ENCODE measurements at regions not wholly inside any gene's neighbourhood (a gene's known extent, or its start where the extent isn't known, plus 50 kb on each side); places are given as distances from the start of the nearest gene placed in this dataset.
"Not testable (repeated sequence)": the region's sequence is repeated elsewhere in the genome, so short reads cannot be mapped to it uniquely, and the experiment has no call there.

- no peak for DNase-seq (ENCODE audit: low read depth)
These were observed 101.4 kb upstream of the IL15 start for GRCh38 chr4:141534985-141535384.

- no peak for DNase-seq (ENCODE audit: low read depth)
These were observed 98.4 kb upstream of the IL15 start for GRCh38 chr4:141538001-141538400.

- DNase-seq (ENCODE audit: low read depth): no peak
These were observed 95.7 kb upstream of the IL15 start for GRCh38 chr4:141540643-141541042.

DNA sequence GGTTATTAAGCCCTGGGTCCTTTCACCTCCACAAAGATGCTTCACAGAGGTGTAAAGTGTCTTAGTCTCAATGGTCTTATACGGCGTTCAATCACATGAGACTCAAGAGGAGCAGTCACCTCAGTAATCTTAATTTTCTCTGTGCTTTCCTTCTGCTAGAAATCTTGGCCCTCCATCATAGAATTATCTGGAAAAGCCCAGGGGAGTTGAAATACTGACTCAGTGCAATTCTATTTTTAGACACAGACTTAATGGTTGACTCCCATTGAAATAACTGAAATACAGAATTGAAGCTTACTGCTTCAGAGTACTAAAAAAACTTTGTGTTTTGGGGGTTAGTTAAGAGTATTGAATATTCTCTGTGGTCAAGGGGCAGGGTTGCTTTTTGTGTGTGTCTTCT is 94.5 kb upstream of the IL15 start:
- no peak for DNase-seq (ENCODE audit: low read depth)

GRCh38 chr4:141543176-141543575 is 93.2 kb upstream of the IL15 start:
- no peak for DNase-seq (ENCODE audit: low read depth)

DNA sequence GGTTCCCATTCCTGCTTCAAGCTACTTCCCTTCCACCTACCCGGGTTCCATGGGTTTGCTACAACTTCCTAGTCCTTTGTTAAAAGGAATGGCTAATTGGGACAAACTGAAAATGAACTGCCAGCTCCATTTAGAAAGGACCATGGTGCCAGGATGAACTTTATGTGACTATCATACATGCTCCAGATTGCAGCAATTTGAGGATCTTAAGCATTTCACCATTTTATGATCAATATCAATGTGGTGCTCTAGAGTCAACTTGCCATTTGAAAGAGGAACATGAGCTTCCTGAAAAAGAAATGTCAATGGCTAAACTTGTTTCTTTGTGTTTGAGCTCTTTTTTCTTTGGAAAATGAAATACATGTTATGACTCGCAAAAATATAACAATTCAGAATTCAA is 92.7 kb upstream of the IL15 start:
- no peak for DNase-seq (ENCODE audit: low read depth)

GRCh38 chr4:141548791-141549190 is 87.6 kb upstream of the IL15 start:
- no peak for DNase-seq (ENCODE audit: low read depth)

- no peak for DNase-seq (ENCODE audit: low read depth)
These were observed 76.3 kb upstream of the IL15 start for GRCh38 chr4:141560056-141560455.

DNA sequence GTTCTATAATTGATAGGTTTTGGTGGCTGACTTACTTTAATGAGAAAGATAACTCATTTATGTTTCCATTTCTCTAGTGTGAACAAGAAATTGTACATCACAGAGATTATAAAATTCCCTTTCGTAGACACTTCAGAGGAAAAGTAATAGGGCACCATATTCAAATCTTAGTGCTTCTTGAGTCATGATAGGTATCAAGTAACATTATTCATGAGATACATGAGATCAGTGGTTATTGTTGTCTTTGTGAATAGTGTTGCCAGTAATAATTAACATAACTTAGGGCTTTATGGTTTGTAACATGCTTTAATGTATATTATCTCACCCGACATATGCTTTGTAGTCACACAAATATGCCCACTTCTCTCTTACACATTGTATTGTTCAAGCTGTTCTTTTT is 73.7 kb upstream of the IL15 start:
- no peak for DNase-seq (ENCODE audit: low read depth)

DNA sequence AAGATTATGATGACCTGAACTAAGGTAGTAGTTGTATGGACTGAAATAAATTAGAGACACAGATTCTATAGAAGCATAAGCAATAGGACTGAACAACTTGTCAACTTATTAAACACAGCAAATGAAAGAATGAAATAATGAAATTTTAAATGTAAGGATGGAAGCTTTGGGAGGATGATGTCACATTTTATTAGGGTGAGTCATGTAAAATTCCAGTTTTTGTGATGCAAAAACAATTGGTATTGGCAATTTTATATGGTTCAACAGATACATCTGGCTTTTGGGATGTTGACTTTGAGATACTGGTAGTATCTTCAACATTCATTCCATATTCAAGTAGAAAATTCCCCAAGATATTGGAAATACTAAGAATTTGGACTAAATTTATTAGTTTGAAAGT is 72.7 kb upstream of the IL15 start:
- DNase-seq (ENCODE audit: low read depth): no peak

DNA sequence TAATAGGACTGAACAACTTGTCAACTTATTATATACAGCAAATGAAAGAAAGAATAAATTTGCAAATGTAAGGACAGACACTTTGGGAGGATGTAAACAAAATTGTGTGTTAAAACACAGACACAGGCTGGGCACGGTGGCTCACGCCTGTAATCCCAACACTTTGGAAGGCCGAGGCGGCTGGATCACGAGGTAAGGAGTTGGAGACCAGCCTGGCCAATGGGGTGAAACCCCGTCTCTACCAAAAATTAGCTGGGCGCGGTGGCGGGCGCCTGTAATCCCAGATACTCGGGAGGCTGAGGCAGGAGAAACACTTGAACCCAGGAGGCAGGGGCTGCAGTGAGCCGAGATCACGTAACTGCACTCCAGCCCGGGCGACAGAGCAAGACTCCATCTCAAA is 71.4 kb upstream of the IL15 start:
- DNase-seq (ENCODE audit: low read depth): not testable (repeated sequence)

DNA sequence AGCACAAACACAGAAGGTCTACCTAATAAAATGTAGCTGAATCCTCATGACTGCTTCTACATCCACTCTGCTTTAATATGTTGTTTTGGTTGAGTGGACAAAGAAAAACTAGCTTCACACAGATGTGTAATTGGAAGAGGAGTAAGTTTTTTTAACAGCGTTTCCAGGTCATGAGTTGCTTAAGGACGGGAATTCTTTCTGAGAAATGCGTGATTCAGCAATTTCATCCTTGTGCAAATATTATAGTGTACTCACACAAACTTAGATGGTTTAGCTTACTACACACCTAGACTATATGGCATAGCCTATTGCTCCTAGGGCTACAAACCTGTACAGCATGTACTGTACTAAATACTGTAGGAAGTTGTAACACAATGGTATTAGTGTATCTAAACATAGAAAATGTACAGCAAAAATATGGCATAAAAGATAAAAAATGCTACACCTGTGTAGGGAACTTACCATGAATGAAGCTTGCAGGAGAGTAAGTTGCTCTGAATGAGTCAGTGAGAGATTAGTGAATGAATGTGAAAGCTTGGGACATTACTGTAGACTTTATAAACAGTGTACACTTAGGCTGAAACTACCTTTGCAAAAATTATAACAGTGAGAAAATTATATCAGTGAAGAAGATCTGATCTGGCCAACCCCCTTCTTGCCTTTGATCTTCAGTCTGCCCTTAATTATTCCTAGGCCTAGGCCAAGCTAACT is 70.8 kb upstream of the IL15 start:
- no peak for DNase-seq (ENCODE audit: low read depth)

DNA sequence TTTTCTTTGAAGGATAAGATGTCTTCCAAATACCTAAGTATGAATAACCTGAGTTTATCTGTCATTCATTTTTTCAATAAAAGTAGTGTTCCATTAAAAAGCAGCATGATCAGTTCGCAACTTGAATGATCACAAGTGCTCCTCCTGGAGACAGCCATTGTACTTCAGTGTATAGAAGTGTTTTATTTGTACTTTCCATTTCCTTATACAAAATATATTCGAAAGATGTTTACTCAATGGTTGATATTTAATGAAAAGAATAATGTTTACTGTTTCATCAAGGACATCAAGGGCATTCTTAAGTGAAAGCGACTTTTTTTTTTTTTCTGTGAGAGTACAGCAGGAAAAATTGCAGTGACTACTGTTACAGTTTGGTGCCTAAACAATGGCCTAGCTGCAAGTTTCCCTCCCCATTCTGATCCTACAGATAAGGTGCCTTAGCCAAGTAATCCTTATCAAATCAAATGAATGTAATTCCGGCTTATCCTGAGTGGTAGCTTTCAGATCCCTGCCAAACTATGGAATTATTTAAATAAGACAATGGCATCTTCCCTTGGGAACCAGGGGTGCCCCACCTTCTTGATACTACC is 69.0 kb upstream of the IL15 start:
- no peak for DNase-seq (ENCODE audit: low read depth)

DNA sequence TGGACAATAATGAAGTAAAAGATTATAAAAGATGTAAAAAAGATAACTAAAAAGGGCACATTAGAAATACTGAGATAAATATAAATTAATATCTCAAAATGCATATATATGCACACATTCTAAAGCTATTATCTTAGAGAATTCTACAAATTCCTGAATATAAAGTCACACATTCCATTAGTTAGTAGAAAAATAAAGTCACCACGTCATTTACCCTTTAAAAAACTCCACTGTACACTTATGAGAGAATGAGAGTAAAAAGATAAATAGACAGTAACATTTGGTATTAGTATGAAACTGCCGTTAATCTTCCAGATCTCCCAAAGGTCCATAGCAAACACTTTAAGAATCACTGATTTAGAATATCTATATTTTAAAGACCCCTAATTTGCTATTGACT is 67.2 kb upstream of the IL15 start:
- no peak for DNase-seq (ENCODE audit: low read depth)

GRCh38 chr4:141570290-141570689 is 66.1 kb upstream of the IL15 start:
- no peak for DNase-seq (ENCODE audit: low read depth)

GRCh38 chr4:141571362-141571761 is 65.0 kb upstream of the IL15 start:
- no peak for DNase-seq (ENCODE audit: low read depth)

DNA sequence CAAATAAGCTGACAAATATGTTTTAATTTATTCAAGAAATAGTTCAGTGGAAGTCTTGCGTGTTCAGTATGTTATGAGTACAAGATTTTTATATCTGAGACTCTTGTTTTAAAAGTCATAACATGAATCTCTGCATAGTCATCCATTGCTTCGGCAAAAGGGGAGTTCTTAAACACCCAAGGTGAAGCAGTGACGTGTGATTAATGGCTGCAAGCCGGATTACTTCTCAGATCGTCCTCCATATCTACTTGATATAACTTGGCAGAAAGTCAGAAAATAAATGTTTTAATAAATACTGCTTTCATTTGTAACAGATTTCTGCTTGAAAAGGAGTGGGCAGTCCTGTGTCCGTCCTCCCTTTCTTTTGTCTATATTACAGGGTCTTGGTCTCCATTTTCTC is 64.6 kb upstream of the IL15 start:
- DNase-seq (ENCODE audit: low read depth): no peak

GRCh38 chr4:141573678-141574077 is 62.7 kb upstream of the IL15 start:
- no peak for DNase-seq (ENCODE audit: low read depth)

GRCh38 chr4:141575884-141576283 is 60.5 kb upstream of the IL15 start:
- no peak for DNase-seq (ENCODE audit: low read depth)

GRCh38 chr4:141576585-141577110 is 59.7 kb upstream of the IL15 start:
- no peak for DNase-seq (ENCODE audit: low read depth)

GRCh38 chr4:141578451-141578850 is 57.9 kb upstream of the IL15 start:
- DNase-seq (ENCODE audit: low read depth): no peak

- no peak for DNase-seq (ENCODE audit: low read depth)
These were observed 55.9 kb upstream of the IL15 start for GRCh38 chr4:141580523-141580922.
